ENCODE measurements at regions not wholly inside any gene's neighbourhood (a gene's known extent, or its start where the extent isn't known, plus 50 kb on each side); places are given as distances from the start of the nearest gene placed in this dataset.

GRCh38 chr2:38509947-38510326 is 92.8 kb downstream of the HNRNPLL start:
- H3K4me3 ChIP-seq, result no peak overlapping the region
- no peaks in the 10 kb centered on the region for H3K9me3 ChIP-seq
- TF ChIP-seq CTCF (IDR thresholded peaks at IDR 0.05), result no peak
- TF ChIP-seq POLR2AphosphoS5 (IDR thresholded peaks at IDR 0.05), result no peak
- no peak for TF ChIP-seq POLR2A (IDR thresholded peaks at IDR 0.05)
- peak overlapping the region; percentile 13 to 48 for H3K27ac ChIP-seq
- H3K27me3 ChIP-seq (replicated peaks; ENCODE audit: insufficient read depth), result no peaks in the 10 kb centered on the region
- no peaks in the 10 kb centered on the region for H3K36me3 ChIP-seq
- DNase-seq (ENCODE audit: low spot score), result no peak
- H3K4me1 ChIP-seq (replicated peaks), result no peaks in the 10 kb centered on the region
- WGBS, result 98% methylated on average over 2 of the region's 2 CpGs
- intact Hi-C loops (cut with DNase I), result loop anchor here (10.0 kb wide), 1 partner anchor 135 kb away; the partner anchor contains the start of gene ATL2

GRCh38 chr2:38509314-38509946 is 93.3 kb downstream of the HNRNPLL start:
- intact Hi-C loops (cut with DNase I), result loop anchor here (10.0 kb wide), 1 partner anchor 135 kb away; the partner anchor contains the start of gene ATL2
- 60% methylated on average over 5 of the region's 5 CpGs for WGBS
- Histone ChIP-seq H3K27me3 (replicated peaks; ENCODE audit: insufficient read depth) (no peaks in the 10 kb centered on the region), H3K4me3 (no peak overlapping the region), H3K36me3 (no peaks in the 10 kb centered on the region), H3K27ac (peak overlapping the region; percentile 48 to 70), H3K4me1 (replicated peaks) (no peaks in the 10 kb centered on the region), H3K9me3 (no peaks in the 10 kb centered on the region)
- no peak for DNase-seq (ENCODE audit: low spot score)
- peak; percentile 21 for TF ChIP-seq POLR2AphosphoS5 (IDR thresholded peaks at IDR 0.05)
- TF ChIP-seq CTCF (IDR thresholded peaks at IDR 0.05), result no peak
- TF ChIP-seq POLR2A (IDR thresholded peaks at IDR 0.05), result no peak

GRCh38 chr2:38508311-38509039 is 94.3 kb downstream of the HNRNPLL start:
- peak; percentile 63 for TF ChIP-seq POLR2AphosphoS5 (IDR thresholded peaks at IDR 0.05)
- TF ChIP-seq POLR2A (IDR thresholded peaks at IDR 0.05), result no peak
- TF ChIP-seq CTCF (IDR thresholded peaks at IDR 0.05), result peak in 3 of 4 experiments; percentile 33 to 45 (median 33)
- H3K9me3 ChIP-seq, result no peaks in the 10 kb centered on the region
- H3K36me3 ChIP-seq, result no peaks in the 10 kb centered on the region
- no peaks in the 10 kb centered on the region for H3K27me3 ChIP-seq (replicated peaks; ENCODE audit: insufficient read depth)
- H3K4me3 ChIP-seq, result no peak overlapping the region
- no peaks in the 10 kb centered on the region for H3K4me1 ChIP-seq (replicated peaks)
- WGBS, result 39% methylated on average over 10 of the region's 10 CpGs
- DNase-seq (ENCODE audit: low spot score), result peak; percentile 79
- peak overlapping the region; percentile 39 to 70 for H3K27ac ChIP-seq
- intact Hi-C loops (cut with DNase I), result loop anchor here (10.0 kb wide), 1 partner anchor 134 kb away; the partner anchor contains the start of gene ATL2

GRCh38 chr2:38507712-38508111 is 95.0 kb downstream of the HNRNPLL start:
- WGBS, result 100% methylated on average over 1 of the region's 1 CpG
- Histone ChIP-seq H3K36me3 (no peaks in the 10 kb centered on the region), H3K9me3 (no peaks in the 10 kb centered on the region), H3K4me1 (replicated peaks) (no peaks in the 10 kb centered on the region), H3K27me3 (replicated peaks; ENCODE audit: insufficient read depth) (no peaks in the 10 kb centered on the region), H3K4me3 (no peak overlapping the region), H3K27ac (peak overlapping the region in 1 of 2 donors; percentile 39)
- intact Hi-C loops (cut with DNase I), result loop anchor here (10.0 kb wide), 1 partner anchor 133 kb away; the partner anchor contains the start of gene ATL2
- DNase-seq (ENCODE audit: low spot score), result no peak
- no peak for TF ChIP-seq CTCF (IDR thresholded peaks at IDR 0.05)
- TF ChIP-seq POLR2A (IDR thresholded peaks at IDR 0.05), result no peak
- TF ChIP-seq POLR2AphosphoS5 (IDR thresholded peaks at IDR 0.05), result no peak

Data from prostate gland (tissue), 2 donors.